ENCODE measurements at regions not wholly inside any gene's neighbourhood (a gene's known extent, or its start where the extent isn't known, plus 50 kb on each side); places are given as distances from the start of the nearest gene placed in this dataset.
"Not testable (repeated sequence)": the region's sequence is repeated elsewhere in the genome, so short reads cannot be mapped to it uniquely, and the experiment has no call there.

DNA sequence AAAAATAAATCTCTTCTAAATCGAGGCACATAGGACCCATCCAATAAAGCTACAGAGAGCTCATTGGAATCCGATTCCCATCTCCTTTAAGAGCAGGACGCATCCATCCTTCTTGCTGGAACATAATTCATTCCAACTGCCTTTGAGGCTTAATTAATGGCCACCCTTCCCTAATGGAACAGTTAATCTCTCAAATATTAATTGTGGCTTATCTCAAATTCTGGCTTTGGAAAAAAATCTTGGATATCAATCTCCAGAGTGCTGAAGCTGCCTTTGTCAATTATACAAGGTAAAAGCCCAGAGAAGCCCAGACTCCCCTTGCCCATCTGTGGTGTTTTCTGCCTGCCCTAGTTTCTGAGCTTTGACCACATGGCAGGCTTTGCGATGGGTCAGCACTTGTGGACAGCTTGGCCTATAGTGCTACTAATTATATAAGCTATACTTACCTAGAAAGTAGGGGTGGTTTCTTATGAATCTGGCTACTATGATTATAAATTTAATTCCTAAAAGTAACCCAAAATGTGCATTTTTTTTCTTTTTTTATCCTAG lies 246.3 kb downstream of the NUAK1 start:
- no peak for DNase-seq

DNA sequence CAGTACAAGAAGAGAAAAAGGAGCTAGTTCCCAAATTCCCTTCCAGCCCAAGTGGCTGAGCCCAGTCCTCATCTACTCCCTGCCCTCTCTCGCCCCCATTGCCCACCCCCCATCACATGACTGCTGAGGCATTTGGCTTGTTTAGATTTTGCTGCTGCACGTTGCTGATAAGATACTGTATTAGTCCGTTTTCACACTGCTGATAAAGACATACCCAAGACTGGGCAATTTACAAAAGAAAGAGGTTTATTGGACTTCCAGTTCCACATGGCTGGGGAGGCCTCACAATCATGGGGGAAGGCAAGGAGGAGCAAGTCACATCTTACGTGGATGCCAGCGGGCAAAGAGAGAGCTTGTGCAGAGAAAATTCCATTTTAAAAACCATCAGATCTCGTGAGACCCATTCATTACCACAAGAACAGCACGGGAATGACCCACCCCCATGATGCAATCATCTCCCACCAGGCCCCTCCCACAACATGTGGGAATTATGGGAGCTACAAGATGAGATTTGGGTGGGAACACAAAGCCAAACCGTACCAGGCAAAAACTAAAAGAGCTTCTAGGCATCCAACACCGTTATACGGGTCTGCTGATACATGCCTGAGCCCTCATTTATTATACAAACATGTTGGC lies 243.4 kb downstream of the NUAK1 start:
- not testable (repeated sequence) for DNase-seq

DNA sequence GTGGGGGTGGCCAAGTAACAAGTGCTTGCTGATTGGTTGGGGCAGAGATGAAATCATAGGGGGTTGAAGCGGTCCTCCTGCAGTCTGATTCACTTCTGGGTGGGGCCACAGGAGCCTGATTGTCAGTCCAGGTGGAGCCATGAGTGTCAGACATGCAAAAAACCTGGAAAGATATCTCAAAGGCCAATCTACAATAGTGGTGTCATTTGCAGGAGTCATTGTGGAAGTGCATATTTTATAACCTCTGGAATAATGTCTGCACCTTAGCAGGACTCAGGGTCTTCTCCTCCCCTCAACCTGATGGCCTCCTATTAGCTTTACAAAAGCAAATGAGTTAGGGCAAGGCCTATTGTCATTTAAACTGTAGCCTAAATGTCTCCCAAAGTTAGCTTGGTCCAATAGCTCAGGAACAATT lies 241.4 kb downstream of the NUAK1 start:
- no peak for DNase-seq

DNA sequence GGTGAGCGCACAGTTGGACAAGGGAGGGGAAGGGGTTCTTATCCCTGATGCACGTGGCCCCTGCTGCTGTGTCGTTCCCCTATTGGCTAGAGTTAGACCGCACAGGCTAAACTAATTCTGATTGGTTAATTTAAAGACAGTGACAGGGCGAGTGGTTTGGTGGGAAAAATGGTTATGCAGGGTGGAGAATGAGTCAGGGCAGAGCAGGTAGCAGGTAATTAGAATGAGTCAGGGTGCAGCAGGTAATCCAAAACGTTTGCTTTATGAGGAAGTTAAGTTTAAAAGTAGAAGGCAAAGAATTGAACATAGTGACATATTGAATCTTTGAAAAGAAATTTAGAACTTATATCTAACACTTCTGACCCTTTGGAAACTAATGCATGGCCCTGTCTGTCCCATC lies 240.5 kb downstream of the NUAK1 start:
- DNase-seq: not testable (repeated sequence)

DNA sequence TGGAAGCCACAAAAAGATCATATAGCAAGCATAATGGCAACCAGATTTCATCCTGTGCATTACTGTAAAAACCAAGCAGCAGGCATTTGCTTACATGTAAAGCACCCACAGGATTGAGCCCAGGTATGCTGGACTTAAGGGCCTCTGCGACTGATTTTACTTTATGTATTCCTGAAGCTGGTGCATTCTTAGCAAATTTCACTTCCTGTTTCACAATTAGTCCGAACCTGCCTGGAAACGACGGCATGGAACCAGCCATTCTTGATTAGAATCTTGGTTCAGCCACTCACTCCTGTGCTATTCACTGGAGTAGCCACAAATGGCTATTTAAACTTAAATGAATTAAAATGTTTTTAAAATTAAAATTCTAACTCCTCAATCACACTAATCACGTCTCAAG lies 239.2 kb downstream of the NUAK1 start:
- DNase-seq: no peak

DNA sequence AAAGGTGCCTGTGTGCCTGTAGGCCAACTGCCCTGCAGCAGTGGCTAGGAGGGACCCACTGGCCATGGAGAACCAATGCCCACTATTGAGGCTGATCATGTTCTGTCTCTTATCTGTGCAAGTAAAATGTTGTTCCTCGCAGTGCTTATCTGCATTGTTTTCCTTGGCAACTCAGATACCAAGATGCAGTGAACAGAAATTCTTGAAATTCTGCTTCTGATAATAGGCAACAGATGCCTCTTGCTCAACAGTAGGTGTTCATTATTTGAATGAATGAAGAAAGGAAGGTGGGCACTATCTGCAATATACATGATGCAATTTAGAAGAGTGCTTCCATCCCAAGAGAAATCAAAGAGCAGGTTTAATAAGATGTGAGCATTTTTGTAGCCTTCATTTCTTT lies 232.2 kb downstream of the NUAK1 start:
- no peak for DNase-seq

DNA sequence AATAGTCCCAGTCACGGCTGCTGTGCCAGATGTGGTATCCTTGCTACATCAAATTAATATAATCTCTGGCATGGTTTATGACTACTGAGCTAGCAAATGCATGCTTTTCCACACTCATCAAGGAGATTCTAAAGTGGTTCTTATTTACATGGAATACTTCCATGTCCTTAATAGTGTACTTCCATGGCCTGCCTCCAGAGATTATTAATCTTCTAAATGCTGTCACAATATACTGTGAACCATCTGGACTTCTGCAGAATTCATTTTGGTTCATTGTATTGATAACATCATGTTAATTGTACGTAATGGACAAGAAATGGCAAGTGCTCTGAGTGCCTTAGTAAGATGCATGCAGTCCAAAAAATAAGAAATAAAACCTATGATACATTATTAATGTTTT lies 230.8 kb downstream of the NUAK1 start:
- DNase-seq: no peak

DNA sequence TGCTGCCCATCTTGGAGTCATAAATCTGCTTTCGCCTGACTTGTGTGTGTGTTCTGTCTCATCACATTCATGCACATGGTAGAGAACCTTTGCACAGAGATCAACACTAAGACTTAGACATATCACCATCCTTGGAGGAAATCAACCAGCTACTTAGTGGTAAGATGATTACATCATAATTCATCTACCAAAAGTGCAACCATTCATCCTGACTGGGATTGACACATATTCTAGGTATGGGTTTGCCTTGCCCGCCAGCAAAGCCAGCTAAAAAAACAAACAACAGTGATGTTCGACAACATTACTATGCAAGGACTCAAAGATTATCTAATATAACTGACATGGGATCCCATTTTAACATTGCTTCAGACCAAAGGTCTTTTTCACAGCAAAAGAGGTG lies 228.7 kb downstream of the NUAK1 start:
- DNase-seq: no peak

DNA sequence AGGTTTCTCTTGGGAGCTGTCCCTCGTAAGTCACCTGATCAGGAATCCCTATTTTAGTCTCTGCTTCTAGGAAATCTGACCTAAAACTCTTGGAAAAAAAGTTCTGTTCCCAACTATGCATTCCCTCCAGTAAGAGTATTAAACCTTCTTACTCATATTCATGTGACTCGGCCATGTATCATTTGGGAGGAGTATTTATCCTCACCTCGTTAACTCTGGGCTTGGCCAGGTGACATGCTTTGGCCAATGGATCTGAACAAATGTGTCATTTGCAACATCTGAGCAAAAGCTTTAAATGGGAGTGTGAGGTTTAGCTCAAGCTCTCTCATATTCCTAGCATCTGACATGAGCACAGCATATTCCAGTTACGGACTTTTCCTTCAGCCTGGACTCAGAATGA lies 226.8 kb downstream of the NUAK1 start:
- no peak for DNase-seq

DNA sequence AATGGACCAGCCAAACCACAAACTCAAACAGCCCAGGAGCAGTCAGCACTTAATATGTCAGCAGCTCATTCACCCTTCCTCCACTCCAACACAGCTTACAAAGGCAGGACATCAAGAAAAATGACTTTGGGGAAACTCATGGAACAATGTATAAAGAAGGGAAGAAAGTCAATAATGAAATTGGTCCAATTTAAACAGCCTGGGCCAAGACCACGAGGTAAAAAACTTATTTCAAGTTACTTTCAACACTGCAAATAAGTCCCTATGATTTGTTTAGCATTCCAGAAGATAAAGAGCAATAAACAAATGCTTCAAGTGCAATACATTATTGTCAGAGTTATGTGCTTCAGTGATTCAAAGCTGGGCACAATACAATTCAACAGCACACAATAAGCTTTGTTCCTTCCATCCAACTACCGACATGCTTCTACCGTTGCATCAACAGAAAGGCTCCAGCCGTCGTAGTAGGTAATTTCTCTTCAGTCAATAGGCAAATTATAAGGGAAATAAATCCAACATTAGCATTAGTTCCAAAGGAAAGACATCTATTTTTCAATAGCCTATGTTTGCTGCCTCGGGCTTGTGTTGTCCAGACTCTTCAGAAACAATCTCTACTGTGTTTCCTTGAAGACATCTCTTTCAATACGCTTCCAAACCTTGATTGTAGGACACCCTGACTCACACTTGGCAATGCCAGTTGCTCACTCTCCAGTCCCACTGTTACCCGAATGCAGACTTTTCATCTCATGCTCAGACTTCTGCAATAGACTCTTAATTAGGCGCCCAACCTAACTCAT lies 225.7 kb downstream of the NUAK1 start:
- no peak for DNase-seq

DNA sequence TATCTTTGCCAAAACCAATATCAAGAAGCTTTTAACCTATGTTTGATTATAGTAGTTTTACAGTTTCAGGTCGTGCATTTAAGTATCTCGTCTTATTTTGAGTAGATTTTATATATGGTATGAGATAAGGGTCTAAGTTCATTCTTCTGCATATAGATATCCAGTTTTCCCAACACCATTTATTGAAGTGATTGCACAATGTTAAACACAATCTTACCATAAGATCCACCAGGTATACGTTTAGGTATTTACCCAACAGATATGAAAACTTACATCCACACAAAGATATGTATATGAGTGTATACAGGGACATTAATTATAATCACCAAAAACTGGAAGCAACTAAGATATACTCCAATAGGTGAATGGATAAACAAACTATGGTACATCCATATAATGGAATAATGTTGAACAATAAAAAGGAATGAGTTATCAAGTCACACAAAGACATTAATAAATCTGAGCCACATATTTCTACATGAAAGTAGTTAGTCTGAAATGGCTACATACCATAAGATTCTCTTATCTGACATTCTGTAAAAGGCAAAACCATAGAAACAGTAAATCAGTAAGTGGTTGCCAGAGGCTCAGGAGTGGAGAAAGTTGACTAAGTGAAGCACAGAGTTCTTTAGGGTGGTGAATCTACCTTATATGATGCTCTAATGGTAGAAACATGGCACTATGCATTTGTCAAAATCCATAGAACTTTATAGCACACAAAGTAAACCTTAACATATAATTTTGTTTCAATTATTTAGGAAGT lies 222.6 kb downstream of the NUAK1 start:
- DNase-seq: no peak

DNA sequence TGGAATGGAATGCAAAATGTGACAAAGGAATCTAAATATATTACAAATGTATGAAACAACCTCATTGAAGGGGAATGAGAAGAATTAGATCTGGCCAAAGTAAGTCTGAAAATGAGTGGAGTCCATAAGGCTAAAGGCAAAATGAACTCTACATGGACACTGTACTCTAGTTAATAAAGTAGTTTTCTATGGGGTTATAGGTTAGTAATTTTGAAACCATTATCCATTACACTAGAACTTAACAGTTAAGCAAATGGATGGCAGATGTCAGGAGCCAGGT lies 222.1 kb downstream of the NUAK1 start:
- no peak for DNase-seq

DNA sequence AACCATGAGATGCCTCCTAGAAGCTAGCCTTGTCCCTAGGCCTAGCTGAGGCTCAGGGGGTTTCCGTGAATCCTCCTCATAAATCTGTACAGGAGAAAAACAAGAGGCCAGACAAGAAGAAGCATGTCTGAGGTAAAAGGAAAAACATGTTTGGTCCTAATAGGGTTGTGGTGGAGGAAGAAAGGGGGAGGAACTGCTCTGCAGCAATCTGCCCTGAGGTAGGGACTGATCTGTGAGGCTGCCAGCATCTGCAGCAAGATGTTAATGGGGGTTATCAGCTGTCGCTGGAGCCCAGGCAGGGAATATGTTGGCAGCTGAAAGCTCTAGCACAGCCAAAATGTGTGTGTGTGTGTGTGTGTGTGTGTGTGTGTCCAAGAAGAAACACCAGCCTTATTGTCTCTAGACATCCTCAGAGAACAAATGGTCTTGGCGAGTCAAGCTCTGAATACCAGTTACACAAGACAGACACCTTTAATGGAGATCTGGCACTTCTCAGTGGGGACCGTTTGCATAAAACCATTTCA lies 218.5 kb downstream of the NUAK1 start:
- DNase-seq: no peak

DNA sequence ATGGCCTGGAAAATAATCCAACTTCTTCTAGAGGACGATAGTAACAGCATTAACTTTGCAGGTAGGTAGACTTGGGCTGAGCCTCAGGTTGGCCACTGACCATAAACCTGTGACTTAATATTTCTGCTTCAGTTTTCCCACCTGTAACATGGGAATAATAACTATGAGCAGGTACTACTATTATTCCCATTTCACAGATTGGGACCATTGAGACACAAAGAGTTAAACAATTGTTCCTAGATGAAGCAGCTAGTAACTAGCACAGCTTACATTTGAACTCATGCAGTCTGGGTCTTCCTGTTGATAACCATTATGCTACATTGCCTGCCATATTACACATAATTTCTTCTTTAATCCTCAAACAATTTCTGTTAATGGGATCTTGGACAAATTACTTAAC lies 217.7 kb downstream of the NUAK1 start:
- no peak for DNase-seq

DNA sequence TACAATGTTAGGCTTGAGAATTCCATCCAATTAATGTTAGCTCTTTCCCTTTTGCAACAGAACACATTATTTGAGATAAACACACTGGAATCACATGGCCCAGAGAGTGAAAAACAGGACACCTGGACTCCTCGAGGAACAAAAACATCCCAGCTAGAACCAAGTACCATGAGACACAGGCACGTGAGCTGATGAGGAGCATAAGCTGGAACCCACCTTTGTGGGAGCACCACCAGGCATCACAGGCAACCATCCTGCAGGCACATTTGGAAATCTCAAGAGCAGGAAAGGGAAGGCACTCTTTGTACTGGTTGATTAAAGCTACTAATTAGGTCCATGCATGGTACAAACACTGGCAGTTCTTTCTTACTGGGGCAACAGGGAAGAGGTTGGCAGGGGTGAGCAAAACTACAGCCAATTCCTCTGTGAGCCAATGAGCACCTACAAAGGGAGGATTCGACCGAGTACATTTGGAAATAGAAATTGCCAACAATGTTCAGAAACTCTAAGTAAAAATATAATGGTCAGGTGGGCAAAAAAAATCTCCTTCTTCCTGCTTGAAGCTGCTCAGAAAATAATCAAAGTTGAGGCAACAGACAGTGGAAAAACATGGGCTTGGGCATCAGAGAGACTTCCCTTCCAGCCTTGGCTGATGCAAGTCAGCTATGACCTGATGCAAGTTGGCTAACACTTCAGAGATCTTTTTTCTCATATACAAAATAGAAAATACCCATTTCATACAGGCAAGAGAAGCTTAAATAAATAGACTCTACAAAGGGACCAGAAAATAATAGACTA lies 216.7 kb downstream of the NUAK1 start:
- no peak for DNase-seq

DNA sequence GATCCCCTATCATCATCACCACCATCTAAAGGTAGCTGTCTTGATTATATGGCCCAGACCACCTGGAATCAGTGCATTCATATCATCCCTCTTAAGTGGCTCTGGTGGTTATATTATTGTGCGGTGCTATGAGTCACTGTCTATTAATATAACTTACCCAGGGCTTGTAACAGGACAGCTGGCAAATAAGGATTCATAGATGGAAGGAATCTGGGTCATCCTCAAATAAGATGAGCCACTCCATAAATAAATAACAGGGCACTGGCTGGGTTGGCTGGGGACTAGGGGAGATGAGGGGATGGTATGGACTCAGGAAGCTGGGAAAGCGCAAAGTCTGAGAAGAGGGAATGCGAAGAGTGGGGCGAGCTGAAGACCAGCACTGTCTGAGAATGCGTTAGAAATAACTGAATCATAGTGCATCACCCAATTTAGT lies 216.1 kb downstream of the NUAK1 start:
- no peak for DNase-seq

DNA sequence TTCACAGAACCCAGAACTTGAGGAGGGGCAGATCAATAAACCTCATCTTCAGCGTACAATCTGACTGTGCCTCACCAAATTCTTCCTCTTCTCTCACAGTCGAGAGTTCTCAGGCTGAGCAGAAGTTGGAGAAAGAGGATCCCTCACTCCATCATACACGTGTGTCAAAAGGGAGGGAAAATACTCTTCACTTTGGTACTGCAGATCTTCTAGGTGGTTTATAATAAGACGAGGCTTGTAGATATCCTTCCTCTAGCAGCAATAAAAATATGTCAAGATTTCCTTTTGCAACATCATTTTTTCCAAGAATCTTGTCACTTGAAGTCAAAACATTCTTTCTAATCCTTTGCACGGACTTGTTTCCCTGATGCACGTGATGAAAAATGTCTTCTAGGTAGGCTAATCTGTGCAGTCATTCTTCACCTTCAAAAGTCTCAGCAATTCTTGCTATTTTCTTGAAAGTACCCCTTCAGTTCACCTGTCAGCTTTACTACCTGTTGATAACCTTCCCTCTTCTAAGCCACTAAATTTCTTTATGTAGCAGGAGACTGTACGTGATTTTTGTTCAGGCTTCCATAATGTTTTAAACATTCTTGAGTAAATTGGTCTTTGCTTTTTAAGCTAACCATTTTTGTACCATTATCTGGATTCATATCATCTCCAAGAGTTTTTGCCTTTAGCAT lies 214.1 kb downstream of the NUAK1 start:
- DNase-seq: no peak

DNA sequence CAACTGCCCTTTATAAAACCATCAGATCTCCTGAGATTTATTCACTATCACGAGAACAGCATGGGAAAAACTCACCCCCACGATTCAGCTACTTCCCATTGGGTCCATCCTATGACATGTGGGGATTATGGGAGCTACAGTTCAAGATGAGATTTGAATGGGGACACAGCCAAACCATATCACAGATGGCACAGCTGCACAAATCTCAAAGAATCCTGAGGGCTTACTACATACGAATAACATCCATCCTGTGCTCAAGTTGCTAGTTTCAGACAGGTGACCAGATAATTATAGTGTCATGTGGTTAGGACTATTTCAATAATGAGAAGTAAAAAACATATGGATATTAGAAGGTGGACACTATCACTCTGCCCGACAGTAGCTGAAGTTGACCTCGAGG lies 211.2 kb downstream of the NUAK1 start:
- no peak for DNase-seq

DNA sequence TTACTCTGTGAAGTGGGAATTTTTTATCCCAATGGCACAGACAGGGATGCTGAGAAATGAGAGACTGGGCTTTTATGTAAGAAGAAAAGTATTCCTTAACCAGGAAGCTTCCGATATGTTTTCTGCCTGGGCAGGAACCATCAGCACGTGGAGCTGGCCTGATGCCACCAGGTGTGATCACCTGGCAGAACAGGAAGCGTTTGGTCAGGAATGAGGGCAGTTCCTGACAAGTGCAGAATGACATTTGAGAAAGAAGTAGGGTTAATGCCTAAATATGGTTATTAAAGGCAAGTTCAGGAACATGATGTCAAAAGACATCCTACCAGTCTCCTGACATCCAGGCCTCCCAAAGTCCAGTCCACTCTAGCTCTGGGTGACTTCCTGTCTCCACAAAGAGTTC lies 210.3 kb downstream of the NUAK1 start:
- DNase-seq: no peak

DNA sequence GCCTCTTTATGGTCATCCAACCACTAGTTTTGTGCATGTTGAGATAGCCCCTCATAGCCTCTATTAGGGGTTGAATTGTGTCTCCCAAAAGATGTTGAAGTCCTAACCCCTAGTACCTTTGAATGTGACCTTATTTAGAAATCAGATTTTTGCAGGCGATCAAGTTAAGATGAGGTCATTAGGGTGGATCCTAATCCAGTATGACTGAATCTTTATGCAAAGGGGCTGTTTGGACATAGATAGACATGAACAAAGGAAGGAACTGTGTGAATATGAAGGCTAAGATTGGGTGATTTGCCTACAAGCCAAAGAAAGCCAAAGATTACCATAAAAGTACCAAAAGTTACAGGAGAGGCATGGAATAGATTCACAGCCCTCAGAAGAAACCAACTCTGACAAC lies 209.6 kb downstream of the NUAK1 start:
- no peak for DNase-seq

Measured in right kidney (tissue), 1 donor.